MCF 10A (cell line): ENCODE measurements at regions not wholly inside any gene's neighbourhood (a gene's known extent, or its start where the extent isn't known, plus 50 kb on each side); places are given as distances from the start of the nearest gene placed in this dataset.

Experiments
- BruUV-seq: library from RNA; stranded (reverse); fragments of 400-500 nt; replicated peaks from 2 replicates; lab custom pipeline; 2021; lab: Mats Ljungman, UMichigan
- CTCF ChIA-PET: fragments of 300-600 bp; sonication (Branson Sonifier 250); formaldehyde crosslinking; extraction: SDS; loops from one replicate; lab custom pipeline; 2021; ENCODE audit warnings: antibody characterized with exemption, inconsistent platforms; lab: Yijun Ruan, JAX
- POLR2A ChIA-PET: fragments of 300-600, 350-650 bp; sonication (Branson Sonifier 250); formaldehyde crosslinking; extraction: SDS; loops from one replicate; lab custom pipeline; 2020; ENCODE audit warnings: antibody characterized with exemption, inconsistent platforms; lab: Yijun Ruan, JAX
- DNase-seq: peaks from one replicate; pipeline ENCODE4 v3.0.0-alpha.2; 2018; ENCODE audit not compliant: unreplicated experiment
- H3K27ac Mint-ChIP-seq: one replicate; pipeline ENCODE4 v1.8.0; 2022; ENCODE audit warnings: mild to moderate bottlenecking, low read depth, mixed read lengths; ENCODE audit not compliant: unreplicated experiment
- H3K27me3 Mint-ChIP-seq: one replicate; pipeline ENCODE4 v1.8.0; 2022; ENCODE audit warnings: mixed read lengths; ENCODE audit not compliant: insufficient read depth, unreplicated experiment
- H3K36me3 Mint-ChIP-seq: one replicate; pipeline ENCODE4 v1.8.0; 2022; ENCODE audit warnings: mild to moderate bottlenecking, moderate library complexity, mixed read lengths; ENCODE audit not compliant: insufficient read depth, unreplicated experiment
- H3K4me1 Mint-ChIP-seq: one replicate; pipeline ENCODE4 v1.8.0; 2022; ENCODE audit warnings: mixed read lengths; ENCODE audit not compliant: insufficient read depth, unreplicated experiment
- H3K4me3 Mint-ChIP-seq: one replicate; pipeline ENCODE4 v1.8.0; 2022; ENCODE audit warnings: mild to moderate bottlenecking, moderate library complexity, mixed read lengths; ENCODE audit not compliant: unreplicated experiment
- H3K9me3 Mint-ChIP-seq: one replicate; pipeline ENCODE4 v1.8.0; 2022; ENCODE audit warnings: mixed read lengths; ENCODE audit not compliant: unreplicated experiment
- intact Hi-C: fragments of 100-400 bp; cut with micrococcal nuclease; formaldehyde crosslinking; loops from 2 replicates; pipeline ENCODE4 v1.14.1; 2022
- TF ChIP-seq, protein P1 (sequence below): fragments of 200-600 bp; IDR thresholded peaks from one replicate; pipeline ENCODE4 v1.8.0; 2022; ENCODE audit warnings: antibody characterized with exemption, mild to moderate bottlenecking; ENCODE audit not compliant: unreplicated experiment

- Mint-ChIP-seq H3K4me3 (no peak overlapping the region), H3K36me3 (peaks cover 8% of the 10 kb centered on the region), H3K9me3 (no peaks in the 10 kb centered on the region), H3K4me1 (peaks cover 6% of the 10 kb centered on the region), H3K27me3 (no peaks in the 10 kb centered on the region), H3K27ac (no peak overlapping the region)
- no TSS peak for BruUV-seq
- ChIA-PET POLR2A (no interaction called here), CTCF (interaction anchor here (0.5 kb wide), 1 partner anchor 14 kb away, joined by 3 read pairs; no protein-coding TSS in a partner anchor)
- DNase-seq = no peak
- TF ChIP-seq, protein P1, sequence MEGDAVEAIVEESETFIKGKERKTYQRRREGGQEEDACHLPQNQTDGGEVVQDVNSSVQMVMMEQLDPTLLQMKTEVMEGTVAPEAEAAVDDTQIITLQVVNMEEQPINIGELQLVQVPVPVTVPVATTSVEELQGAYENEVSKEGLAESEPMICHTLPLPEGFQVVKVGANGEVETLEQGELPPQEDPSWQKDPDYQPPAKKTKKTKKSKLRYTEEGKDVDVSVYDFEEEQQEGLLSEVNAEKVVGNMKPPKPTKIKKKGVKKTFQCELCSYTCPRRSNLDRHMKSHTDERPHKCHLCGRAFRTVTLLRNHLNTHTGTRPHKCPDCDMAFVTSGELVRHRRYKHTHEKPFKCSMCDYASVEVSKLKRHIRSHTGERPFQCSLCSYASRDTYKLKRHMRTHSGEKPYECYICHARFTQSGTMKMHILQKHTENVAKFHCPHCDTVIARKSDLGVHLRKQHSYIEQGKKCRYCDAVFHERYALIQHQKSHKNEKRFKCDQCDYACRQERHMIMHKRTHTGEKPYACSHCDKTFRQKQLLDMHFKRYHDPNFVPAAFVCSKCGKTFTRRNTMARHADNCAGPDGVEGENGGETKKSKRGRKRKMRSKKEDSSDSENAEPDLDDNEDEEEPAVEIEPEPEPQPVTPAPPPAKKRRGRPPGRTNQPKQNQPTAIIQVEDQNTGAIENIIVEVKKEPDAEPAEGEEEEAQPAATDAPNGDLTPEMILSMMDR = no peak
- intact Hi-C loops = no loop called here
Observed at GRCh38 chr20:17827759-17828559, 128.2 kb downstream of the BANF2 start.

GRCh38 chr20:17827079-17827478 is 127.3 kb downstream of the BANF2 start:
- DNase-seq = no peak
- peaks cover 8% of the 10 kb centered on the region for H3K36me3 Mint-ChIP-seq
- intact Hi-C loops = no loop called here
- no peaks in the 10 kb centered on the region for H3K27me3 Mint-ChIP-seq
- no peak overlapping the region for H3K27ac Mint-ChIP-seq
- BruUV-seq = no TSS peak
- POLR2A ChIA-PET = interaction anchor here (1.2 kb wide), 1 partner anchor 17 kb away, joined by 3 read pairs; no protein-coding TSS in a partner anchor
- H3K9me3 Mint-ChIP-seq = no peaks in the 10 kb centered on the region
- H3K4me1 Mint-ChIP-seq = no peaks in the 10 kb centered on the region
- TF ChIP-seq, protein P1 = no peak
- CTCF ChIA-PET = no interaction called here
- H3K4me3 Mint-ChIP-seq = no peak overlapping the region

DNA sequence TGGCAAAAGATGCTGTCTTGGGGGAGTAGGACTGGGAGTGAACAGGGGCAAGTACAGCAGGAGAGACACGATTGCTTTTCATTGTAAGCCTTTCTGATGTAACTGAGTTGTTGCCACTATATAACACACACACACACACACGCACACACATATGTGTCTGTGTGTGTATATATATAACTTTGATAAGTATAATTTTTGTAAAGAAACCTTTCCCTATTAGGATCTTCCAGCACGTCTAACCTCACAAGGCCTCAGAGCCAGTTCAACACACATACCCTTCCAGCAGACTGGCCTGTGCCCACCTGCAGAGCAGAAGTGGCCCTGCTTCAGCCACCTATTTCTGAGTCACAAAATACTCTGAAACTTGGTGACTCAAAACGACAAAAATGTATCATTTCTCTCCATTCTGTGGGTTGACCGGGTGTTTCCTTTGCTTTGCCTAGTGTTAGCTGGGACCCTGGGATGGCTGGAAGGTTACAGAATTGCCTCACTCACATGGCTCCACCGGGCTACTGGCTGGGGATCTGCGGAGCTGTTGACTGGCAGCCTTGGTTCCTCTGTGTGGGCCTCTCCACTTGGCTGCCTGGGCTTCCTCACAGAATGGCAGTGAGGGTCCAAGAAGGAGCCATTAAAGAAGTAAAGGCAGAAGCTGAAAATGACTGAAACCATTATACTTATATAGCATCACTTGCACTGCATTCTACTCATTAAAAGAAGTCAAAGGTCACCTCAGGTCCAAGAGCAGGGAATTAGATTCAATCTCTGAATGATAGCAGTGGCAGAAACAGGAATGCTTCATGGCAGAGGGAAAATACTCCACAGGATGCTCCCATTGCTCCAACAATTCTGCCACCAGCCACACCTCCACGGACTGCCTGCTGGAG is 126.4 kb downstream of the BANF2 start:
- Mint-ChIP-seq H3K27ac (no peak overlapping the region), H3K9me3 (no peaks in the 10 kb centered on the region)
- DNase-seq = no peak

More for the DNA sequence above, 126.4 kb downstream of the BANF2 start:
- TF ChIP-seq, protein P1 = no peak
- ChIA-PET POLR2A (interaction anchor here (0.9 to 1.2 kb wide), 2 partner anchors 16 to 144 kb away, joined by 3 to 4 read pairs; partner anchors contain the start of gene RRBP1), CTCF (no interaction called here)
- no peaks in the 10 kb centered on the region for H3K4me1 Mint-ChIP-seq
- BruUV-seq = no TSS peak
- no peak overlapping the region for H3K4me3 Mint-ChIP-seq
- H3K36me3 Mint-ChIP-seq = peaks cover 8% of the 10 kb centered on the region
- intact Hi-C loops = no loop called here
- no peaks in the 10 kb centered on the region for H3K27me3 Mint-ChIP-seq
